ENCODE measurements at regions not wholly inside any gene's neighbourhood (a gene's known extent, or its start where the extent isn't known, plus 50 kb on each side); places are given as distances from the start of the nearest gene placed in this dataset.

GRCh38 chr5:10118150-10118549 is 131.5 kb downstream of the ATPSCKMT start:
- no peak for TF ChIP-seq EZH2phosphoT487 (IDR thresholded peaks at IDR 0.05; ENCODE audit: low read depth, severe bottlenecking, unreplicated experiment)
- TF ChIP-seq CTCF (IDR thresholded peaks at IDR 0.05; ENCODE audit: poor library complexity): no peak

Measured in hepatocyte (in vitro differentiated cells).